ENCODE measurements at regions not wholly inside any gene's neighbourhood (a gene's known extent, or its start where the extent isn't known, plus 50 kb on each side); places are given as distances from the start of the nearest gene placed in this dataset.

DNA sequence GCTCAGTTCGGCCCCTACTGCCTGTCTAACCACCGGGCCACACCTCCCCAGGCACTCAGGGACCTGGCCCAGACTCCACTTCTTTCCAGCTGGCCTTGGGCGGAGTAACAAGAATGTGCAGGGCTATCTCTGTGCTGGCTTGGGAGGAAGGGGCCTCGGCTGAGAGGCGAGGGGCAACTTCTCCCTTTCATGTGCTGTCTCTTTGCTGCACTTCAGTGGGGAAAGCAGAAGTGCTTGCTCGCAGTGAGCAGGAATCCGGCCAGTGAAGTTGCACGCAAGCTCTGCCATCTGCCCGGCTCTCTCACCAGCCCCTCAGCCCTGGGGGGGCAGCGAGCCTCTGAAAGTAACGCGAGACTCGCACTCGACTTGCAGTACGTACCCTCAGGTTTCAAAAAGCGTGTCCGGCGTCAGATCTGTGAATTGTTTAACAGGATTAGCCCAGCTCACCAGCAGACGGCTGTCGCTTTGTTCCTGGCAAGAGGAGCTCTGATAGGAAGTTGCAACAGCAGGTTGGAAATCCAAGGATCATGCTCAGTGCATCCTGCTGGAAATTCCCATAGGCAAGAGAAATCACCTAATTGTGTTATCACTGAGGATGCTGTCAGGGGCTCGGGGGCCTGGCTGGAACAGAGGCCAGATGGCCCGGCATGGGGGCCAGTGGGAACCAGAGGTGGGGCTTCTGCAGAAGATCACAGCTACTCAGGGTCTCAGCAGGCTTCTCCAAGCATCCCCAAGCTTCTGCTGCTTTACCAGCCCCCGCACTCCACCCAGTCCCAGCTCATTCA is 221.1 kb downstream of the NPHP4 start (continued):
- TF ChIP-seq, protein P1, sequence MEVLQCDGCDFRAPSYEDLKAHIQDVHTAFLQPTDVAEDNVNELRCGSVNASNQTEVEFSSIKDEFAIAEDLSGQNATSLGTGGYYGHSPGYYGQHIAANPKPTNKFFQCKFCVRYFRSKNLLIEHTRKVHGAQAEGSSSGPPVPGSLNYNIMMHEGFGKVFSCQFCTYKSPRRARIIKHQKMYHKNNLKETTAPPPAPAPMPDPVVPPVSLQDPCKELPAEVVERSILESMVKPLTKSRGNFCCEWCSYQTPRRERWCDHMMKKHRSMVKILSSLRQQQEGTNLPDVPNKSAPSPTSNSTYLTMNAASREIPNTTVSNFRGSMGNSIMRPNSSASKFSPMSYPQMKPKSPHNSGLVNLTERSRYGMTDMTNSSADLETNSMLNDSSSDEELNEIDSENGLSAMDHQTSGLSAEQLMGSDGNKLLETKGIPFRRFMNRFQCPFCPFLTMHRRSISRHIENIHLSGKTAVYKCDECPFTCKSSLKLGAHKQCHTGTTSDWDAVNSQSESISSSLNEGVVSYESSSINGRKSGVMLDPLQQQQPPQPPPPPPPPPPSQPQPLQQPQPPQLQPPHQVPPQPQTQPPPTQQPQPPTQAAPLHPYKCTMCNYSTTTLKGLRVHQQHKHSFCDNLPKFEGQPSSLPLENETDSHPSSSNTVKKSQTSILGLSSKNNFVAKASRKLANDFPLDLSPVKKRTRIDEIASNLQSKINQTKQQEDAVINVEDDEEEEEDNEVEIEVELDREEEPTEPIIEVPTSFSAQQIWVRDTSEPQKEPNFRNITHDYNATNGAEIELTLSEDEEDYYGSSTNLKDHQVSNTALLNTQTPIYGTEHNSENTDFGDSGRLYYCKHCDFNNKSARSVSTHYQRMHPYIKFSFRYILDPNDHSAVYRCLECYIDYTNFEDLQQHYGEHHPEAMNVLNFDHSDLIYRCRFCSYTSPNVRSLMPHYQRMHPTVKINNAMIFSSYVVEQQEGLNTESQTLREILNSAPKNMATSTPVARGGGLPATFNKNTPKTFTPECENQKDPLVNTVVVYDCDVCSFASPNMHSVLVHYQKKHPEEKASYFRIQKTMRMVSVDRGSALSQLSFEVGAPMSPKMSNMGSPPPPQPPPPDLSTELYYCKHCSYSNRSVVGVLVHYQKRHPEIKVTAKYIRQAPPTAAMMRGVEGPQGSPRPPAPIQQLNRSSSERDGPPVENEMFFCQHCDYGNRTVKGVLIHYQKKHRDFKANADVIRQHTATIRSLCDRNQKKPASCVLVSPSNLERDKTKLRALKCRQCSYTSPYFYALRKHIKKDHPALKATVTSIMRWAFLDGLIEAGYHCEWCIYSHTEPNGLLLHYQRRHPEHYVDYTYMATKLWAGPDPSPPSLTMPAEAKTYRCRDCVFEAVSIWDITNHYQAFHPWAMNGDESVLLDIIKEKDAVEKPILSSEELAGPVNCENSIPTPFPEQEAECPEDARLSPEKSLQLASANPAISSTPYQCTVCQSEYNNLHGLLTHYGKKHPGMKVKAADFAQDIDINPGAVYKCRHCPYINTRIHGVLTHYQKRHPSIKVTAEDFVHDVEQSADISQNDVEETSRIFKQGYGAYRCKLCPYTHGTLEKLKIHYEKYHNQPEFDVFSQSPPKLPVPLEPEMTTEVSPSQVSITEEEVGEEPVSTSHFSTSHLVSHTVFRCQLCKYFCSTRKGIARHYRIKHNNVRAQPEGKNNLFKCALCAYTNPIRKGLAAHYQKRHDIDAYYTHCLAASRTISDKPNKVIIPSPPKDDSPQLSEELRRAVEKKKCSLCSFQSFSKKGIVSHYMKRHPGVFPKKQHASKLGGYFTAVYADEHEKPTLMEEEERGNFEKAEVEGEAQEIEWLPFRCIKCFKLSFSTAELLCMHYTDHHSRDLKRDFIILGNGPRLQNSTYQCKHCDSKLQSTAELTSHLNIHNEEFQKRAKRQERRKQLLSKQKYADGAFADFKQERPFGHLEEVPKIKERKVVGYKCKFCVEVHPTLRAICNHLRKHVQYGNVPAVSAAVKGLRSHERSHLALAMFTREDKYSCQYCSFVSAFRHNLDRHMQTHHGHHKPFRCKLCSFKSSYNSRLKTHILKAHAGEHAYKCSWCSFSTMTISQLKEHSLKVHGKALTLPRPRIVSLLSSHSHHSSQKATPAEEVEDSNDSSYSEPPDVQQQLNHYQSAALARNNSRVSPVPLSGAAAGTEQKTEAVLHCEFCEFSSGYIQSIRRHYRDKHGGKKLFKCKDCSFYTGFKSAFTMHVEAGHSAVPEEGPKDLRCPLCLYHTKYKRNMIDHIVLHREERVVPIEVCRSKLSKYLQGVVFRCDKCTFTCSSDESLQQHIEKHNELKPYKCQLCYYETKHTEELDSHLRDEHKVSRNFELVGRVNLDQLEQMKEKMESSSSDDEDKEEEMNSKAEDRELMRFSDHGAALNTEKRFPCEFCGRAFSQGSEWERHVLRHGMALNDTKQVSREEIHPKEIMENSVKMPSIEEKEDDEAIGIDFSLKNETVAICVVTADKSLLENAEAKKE (CRISPR knock-in tag; IDR thresholded peaks at IDR 0.05): no peak
- TF ChIP-seq STAT1 (IDR thresholded peaks at IDR 0.05; ENCODE audit: unreplicated experiment) (no peak), NANOG (IDR thresholded peaks at IDR 0.05; ENCODE audit: borderline replicate concordance) (no peak), EZH2phosphoT487 (IDR thresholded peaks at IDR 0.05; ENCODE audit: unreplicated experiment) (no peak), ZNF114 (CRISPR knock-in tag; IDR thresholded peaks at IDR 0.05) (no peak), EZH2 (IDR thresholded peaks at IDR 0.05; ENCODE audit: low read depth, unreplicated experiment) (no peak), POLR2AphosphoS5 (IDR thresholded peaks at IDR 0.05; ENCODE audit: low read depth) (no peak)

DNA sequence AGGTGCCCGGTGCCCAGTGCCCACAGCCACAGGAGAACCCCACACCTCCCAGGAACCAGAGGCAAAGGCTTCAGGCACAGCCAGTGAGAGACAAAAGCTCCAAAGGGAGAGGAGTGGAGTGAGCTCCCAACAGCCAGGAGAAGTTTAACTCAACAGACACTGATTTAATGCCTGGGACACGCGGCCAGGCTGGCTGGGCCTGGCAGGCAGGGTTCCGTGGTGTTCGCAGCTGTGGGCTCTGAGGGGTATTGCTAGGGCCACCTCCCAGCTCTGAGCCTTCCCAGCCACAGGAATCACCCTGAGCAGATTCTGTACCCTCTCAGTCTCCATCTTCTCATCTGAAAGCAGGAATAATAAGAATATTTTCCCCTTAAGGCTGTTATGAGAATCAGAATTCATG is 222.5 kb downstream of the NPHP4 start:
- Histone ChIP-seq H3K36me3 (ENCODE audit: insufficient read depth) (no peaks in the 10 kb centered on the region), H3F3A (replicated peaks; ENCODE audit: low read depth) (no peaks in the 10 kb centered on the region), H3K27ac (ENCODE audit: low read depth) (no peak overlapping the region), H2AFZ (no peak overlapping the region), H3K4me1 (ENCODE audit: insufficient read depth) (no peaks in the 10 kb centered on the region), H3K27me3 (ENCODE audit: insufficient read depth) (no peaks in the 10 kb centered on the region), H3K9me2 (ENCODE audit: insufficient read depth) (no peaks in the 10 kb centered on the region), H3K79me2 (replicated peaks; ENCODE audit: insufficient read depth) (no peaks in the 10 kb centered on the region), H4K20me1 (replicated peaks; ENCODE audit: insufficient read depth) (no peaks in the 10 kb centered on the region), H3K4me2 (no peak overlapping the region), H3K4me3 (no peak overlapping the region)
- no peaks in the 10 kb centered on the region for H3K9me3 Mint-ChIP-seq
- no peaks in the 10 kb centered on the region; the same call in 2 of the 3 replicates for H3K36me3 Mint-ChIP-seq (ENCODE audit: low read depth)
- H3K4me1 Mint-ChIP-seq: peaks cover 48% of the 10 kb centered on the region
- H3K4me3 Mint-ChIP-seq: no peak overlapping the region
- ATAC-seq (no peak), DNase-seq (ENCODE audit: low spot score) (no peak)
- peaks cover 14% of the 10 kb centered on the region for H3K27me3 Mint-ChIP-seq (ENCODE audit: insufficient read depth, low read depth, poor library complexity)
- no peak overlapping the region for H3K27ac Mint-ChIP-seq
- TF ChIP-seq JUNB (IDR thresholded peaks at IDR 0.05; ENCODE audit: unreplicated experiment) (no peak), EZH2 (IDR thresholded peaks at IDR 0.05; ENCODE audit: low read depth, unreplicated experiment) (no peak), NANOG (IDR thresholded peaks at IDR 0.05; ENCODE audit: borderline replicate concordance) (no peak)
- TF ChIP-seq, protein P2, sequence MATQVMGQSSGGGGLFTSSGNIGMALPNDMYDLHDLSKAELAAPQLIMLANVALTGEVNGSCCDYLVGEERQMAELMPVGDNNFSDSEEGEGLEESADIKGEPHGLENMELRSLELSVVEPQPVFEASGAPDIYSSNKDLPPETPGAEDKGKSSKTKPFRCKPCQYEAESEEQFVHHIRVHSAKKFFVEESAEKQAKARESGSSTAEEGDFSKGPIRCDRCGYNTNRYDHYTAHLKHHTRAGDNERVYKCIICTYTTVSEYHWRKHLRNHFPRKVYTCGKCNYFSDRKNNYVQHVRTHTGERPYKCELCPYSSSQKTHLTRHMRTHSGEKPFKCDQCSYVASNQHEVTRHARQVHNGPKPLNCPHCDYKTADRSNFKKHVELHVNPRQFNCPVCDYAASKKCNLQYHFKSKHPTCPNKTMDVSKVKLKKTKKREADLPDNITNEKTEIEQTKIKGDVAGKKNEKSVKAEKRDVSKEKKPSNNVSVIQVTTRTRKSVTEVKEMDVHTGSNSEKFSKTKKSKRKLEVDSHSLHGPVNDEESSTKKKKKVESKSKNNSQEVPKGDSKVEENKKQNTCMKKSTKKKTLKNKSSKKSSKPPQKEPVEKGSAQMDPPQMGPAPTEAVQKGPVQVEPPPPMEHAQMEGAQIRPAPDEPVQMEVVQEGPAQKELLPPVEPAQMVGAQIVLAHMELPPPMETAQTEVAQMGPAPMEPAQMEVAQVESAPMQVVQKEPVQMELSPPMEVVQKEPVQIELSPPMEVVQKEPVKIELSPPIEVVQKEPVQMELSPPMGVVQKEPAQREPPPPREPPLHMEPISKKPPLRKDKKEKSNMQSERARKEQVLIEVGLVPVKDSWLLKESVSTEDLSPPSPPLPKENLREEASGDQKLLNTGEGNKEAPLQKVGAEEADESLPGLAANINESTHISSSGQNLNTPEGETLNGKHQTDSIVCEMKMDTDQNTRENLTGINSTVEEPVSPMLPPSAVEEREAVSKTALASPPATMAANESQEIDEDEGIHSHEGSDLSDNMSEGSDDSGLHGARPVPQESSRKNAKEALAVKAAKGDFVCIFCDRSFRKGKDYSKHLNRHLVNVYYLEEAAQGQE (IDR thresholded peaks at IDR 0.05; ENCODE audit: unreplicated experiment): no peak
- TF ChIP-seq, protein P3, sequence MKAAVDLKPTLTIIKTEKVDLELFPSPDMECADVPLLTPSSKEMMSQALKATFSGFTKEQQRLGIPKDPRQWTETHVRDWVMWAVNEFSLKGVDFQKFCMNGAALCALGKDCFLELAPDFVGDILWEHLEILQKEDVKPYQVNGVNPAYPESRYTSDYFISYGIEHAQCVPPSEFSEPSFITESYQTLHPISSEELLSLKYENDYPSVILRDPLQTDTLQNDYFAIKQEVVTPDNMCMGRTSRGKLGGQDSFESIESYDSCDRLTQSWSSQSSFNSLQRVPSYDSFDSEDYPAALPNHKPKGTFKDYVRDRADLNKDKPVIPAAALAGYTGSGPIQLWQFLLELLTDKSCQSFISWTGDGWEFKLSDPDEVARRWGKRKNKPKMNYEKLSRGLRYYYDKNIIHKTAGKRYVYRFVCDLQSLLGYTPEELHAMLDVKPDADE (IDR thresholded peaks at IDR 0.05): no peak
